Omental fat pad (tissue), 3 donors: ENCODE measurements at regions not wholly inside any gene's neighbourhood (a gene's known extent, or its start where the extent isn't known, plus 50 kb on each side); places are given as distances from the start of the nearest gene placed in this dataset.

ENCODE experiments used
- ATAC-seq: fragments of 150-250 bp; one replicate; pipeline ENCODE4 v1.9.1; 2016; ENCODE audit warnings: mild to moderate bottlenecking, moderate library complexity; ENCODE audit not compliant: low FRiP score
- DNase-seq: peaks from one replicate; pipeline ENCODE4 v3.0.0-alpha.2; 2019; ENCODE audit warnings: low spot score
- TF ChIP-seq, protein P1 (sequence below), 3 donors: fragments of 450-650 bp; IDR thresholded peaks; one replicate each; pipeline ENCODE4 v1.5.1; 2016 to 2017; ENCODE audit warnings: antibody characterized with exemption in 3 of 3, mild to moderate bottlenecking in 3 of 3, moderate library complexity in 2 of 3

DNA sequence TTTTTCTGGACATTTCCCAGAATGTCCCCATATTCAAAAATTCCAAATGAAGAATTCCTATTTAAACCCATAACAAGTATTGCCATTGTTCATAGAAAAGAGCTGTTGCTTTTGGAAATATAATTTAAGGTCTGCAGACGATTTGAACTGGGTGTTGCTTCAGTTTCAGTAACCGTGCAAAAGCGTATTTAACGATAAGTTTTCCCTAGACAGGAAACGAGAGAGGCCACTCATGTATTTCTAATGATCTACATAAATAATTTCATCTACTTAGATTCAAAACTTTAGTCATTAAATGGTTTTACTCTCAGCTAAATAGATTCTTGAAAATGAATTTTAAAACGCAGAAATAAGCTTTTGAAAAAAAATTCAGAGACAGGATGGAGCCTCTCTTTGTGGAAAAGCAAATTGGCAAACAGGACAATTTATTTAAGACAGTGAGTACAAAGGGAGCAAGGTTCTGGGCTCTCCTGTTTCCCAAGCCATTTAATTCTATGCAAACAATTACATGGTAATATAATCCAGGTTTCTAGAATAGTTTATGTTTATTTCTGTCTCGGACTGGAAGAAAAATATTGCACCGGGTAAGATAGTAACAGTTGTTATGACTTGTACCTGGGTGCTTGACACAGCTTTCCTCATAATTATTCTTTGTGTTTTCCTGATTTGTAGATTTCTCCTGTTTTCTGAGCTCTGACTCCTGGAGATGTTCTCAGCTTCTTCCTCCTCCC is 263.0 kb downstream of the BAMBI start:
- TF ChIP-seq, protein P1, sequence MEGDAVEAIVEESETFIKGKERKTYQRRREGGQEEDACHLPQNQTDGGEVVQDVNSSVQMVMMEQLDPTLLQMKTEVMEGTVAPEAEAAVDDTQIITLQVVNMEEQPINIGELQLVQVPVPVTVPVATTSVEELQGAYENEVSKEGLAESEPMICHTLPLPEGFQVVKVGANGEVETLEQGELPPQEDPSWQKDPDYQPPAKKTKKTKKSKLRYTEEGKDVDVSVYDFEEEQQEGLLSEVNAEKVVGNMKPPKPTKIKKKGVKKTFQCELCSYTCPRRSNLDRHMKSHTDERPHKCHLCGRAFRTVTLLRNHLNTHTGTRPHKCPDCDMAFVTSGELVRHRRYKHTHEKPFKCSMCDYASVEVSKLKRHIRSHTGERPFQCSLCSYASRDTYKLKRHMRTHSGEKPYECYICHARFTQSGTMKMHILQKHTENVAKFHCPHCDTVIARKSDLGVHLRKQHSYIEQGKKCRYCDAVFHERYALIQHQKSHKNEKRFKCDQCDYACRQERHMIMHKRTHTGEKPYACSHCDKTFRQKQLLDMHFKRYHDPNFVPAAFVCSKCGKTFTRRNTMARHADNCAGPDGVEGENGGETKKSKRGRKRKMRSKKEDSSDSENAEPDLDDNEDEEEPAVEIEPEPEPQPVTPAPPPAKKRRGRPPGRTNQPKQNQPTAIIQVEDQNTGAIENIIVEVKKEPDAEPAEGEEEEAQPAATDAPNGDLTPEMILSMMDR (IDR thresholded peaks at IDR 0.05), result no peak
- ATAC-seq (no peak), DNase-seq (no peak)

DNA sequence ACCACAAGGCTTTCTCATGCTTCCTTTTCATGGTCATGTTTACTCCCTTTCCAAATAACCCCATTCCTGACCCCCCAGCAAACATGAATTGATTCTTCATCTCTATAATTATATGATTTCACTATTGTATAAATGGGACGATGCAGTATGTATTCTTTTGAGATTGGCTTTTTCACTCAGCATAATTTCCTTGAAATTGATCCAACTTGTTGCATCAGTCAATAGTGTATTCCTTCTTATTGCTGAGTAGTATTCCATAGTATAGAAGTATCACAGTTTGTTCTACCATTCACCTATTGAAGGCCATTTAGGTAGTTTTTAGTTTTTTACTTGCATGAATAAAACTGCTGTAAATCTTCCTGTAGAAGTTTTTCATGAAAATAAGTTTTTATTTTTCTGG is 264.7 kb downstream of the BAMBI start:
- TF ChIP-seq, protein P1 (IDR thresholded peaks at IDR 0.05), result no peak
- ATAC-seq (no peak), DNase-seq (no peak)

- TF ChIP-seq, protein P1 (IDR thresholded peaks at IDR 0.05), result no peak
- no peak for DNase-seq
- no peak for ATAC-seq
Observed at GRCh38 chr10:28945959-28946358, 268.6 kb downstream of the BAMBI start.

DNA sequence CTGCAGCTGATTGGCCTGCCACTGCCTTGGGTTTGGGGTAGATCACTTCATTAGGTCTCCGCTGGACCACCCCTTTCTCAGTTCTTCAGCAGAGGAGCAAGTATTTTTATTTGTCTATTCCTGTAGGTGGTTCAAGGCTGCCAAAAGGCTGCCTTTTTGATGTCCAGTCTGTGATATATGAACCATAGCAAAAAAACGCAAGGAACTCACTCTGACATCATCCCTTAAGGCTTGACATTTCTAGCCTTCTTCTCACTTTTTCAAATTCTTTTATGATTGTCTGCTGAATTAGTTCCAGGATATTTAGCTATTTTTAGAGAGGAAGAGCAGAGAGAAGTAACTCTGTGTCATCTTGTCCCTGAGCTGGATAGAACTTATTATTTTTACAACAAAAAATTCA is 269.2 kb downstream of the BAMBI start:
- TF ChIP-seq, protein P1 (IDR thresholded peaks at IDR 0.05), result no peak
- peak; percentile 68 for ATAC-seq
- DNase-seq, result no peak

DNA sequence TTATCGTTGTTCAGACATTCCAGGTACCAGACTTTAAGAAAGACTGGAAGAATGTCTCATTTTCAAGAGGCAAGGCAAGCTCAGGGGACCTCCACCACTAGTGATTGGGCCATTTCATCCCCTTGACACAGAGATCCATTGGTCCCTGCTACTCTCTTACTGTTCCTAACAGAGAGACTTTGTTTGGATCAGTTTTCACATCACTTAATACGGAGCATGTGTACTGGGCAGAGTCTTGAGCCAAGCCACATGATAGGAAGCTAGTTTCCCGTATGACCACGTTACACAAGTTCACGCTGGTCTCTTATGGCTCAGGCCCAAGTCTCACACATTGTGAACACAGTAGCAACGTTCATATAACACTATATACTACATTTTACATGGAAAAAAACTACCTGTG is 269.9 kb downstream of the BAMBI start:
- TF ChIP-seq, protein P1 (IDR thresholded peaks at IDR 0.05), result no peak
- ATAC-seq, result no peak
- no peak for DNase-seq

- ATAC-seq (no peak), DNase-seq (no peak)
- TF ChIP-seq, protein P1 (IDR thresholded peaks at IDR 0.05), result no peak
Observed at GRCh38 chr10:28948046-28948445, 270.7 kb downstream of the BAMBI start.
